ENCODE measurements at regions not wholly inside any gene's neighbourhood (a gene's known extent, or its start where the extent isn't known, plus 50 kb on each side); places are given as distances from the start of the nearest gene placed in this dataset.

DNA sequence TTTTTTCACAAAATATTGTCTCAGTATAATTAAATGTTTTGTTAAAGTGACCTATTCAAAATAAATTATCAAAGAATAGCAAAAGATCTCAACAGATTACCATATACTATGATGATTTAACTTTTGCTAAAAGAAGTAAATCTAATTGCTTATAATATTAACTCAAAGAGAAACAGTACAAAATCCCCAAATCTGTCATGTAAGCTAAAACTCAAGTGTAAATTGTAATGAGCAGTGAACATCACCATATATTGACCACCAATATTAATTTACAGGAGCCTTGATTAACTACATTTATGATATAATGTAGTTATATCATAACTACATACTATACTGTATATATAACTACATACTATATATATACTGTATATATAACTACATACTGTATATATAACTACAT, 174.4 kb downstream of the SLC39A8 start:
- Histone ChIP-seq H3K27ac (no peak overlapping the region), H3K9me3 (ENCODE audit: severe bottlenecking) (no peaks in the 10 kb centered on the region), H3K4me3 (ENCODE audit: low read depth, low read length) (no peak overlapping the region), H3K27me3 (ENCODE audit: insufficient read depth, low read depth, severe bottlenecking) (no peaks in the 10 kb centered on the region), H3K36me3 (no peaks in the 10 kb centered on the region)
- no peak for DNase-seq
- TF ChIP-seq, protein P1, sequence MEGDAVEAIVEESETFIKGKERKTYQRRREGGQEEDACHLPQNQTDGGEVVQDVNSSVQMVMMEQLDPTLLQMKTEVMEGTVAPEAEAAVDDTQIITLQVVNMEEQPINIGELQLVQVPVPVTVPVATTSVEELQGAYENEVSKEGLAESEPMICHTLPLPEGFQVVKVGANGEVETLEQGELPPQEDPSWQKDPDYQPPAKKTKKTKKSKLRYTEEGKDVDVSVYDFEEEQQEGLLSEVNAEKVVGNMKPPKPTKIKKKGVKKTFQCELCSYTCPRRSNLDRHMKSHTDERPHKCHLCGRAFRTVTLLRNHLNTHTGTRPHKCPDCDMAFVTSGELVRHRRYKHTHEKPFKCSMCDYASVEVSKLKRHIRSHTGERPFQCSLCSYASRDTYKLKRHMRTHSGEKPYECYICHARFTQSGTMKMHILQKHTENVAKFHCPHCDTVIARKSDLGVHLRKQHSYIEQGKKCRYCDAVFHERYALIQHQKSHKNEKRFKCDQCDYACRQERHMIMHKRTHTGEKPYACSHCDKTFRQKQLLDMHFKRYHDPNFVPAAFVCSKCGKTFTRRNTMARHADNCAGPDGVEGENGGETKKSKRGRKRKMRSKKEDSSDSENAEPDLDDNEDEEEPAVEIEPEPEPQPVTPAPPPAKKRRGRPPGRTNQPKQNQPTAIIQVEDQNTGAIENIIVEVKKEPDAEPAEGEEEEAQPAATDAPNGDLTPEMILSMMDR (IDR thresholded peaks at IDR 0.05; ENCODE audit: low read depth, low read length): no peak

DNA sequence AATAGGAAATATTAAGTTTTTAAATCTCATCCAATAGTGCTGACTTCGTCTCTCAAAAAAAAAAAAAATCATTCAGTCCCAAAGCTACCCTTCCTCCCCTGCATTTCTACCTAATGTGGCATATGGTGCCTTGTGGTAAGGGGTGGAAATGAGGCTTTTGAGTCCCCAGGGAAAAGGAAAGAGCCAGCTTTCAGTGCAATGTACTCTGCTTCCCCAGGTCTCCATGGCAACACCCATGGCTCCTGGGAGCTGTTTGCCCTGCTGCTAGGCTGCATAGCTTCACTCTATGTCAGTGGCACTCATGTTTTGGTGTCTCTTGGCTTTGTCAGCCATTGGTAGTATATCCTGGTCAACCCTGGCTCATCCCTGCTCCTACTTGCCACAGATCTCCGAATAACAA, 175.9 kb downstream of the SLC39A8 start:
- TF ChIP-seq, protein P1 (IDR thresholded peaks at IDR 0.05; ENCODE audit: low read depth, low read length): no peak
- peak; percentile 44 for DNase-seq
- no peaks in the 10 kb centered on the region for H3K36me3 ChIP-seq

DNA sequence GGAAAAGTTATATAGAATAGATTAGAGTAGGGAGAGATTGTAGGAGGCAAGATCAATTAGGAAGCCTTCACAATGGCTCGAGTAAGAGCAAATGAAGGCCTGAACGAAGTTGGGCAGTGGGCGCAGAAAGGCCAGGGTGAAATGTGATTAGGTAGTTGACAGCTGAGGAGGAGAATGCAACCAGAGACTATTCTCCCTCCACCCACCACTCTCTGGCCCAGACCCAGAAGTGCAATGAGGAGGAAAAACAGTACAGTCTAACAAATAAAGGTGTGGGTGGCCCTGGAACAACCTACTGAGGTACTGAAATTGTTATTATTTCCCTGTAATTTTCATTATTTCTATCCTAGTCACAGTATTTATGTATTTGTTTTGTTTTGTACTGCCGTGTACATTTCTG, 176.7 kb downstream of the SLC39A8 start:
- peak overlapping the region; percentile 32 for H3K27ac ChIP-seq
- no peak overlapping the region for H3K4me3 ChIP-seq (ENCODE audit: low read depth, low read length)
- H3K36me3 ChIP-seq: no peaks in the 10 kb centered on the region
- no peaks in the 10 kb centered on the region for H3K27me3 ChIP-seq (ENCODE audit: insufficient read depth, low read depth, severe bottlenecking)
- no peaks in the 10 kb centered on the region for H3K9me3 ChIP-seq (ENCODE audit: severe bottlenecking)
- TF ChIP-seq, protein P1 (IDR thresholded peaks at IDR 0.05; ENCODE audit: low read depth, low read length): no peak
- DNase-seq: no peak

More for the DNA sequence above, 175.9 kb downstream of the SLC39A8 start:
- no peak overlapping the region for H3K27ac ChIP-seq
- no peak overlapping the region for H3K4me3 ChIP-seq (ENCODE audit: low read depth, low read length)
- no peaks in the 10 kb centered on the region for H3K9me3 ChIP-seq (ENCODE audit: severe bottlenecking)
- no peaks in the 10 kb centered on the region for H3K27me3 ChIP-seq (ENCODE audit: insufficient read depth, low read depth, severe bottlenecking)

DNA sequence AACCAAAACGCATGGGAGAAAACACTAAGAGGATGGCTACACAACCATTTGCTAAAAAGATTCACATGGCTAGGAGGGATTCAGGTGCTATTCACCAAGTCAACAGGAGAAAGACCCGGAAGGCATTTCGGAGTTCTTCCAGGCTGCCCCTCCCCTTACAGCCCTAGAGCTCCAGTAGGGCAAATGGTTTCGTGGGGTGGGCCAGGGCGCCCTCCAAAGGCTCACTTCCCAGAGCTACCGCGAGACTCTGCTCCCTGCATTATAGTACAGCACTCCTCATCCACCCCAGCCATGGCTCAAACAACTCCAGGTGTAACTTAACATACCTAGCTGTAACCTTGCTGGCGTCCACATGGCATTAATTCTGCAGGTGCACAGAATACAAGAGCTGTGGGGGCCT, 179.7 kb downstream of the SLC39A8 start:
- H3K36me3 ChIP-seq: no peaks in the 10 kb centered on the region
- no peaks in the 10 kb centered on the region for H3K27me3 ChIP-seq (ENCODE audit: insufficient read depth, low read depth, severe bottlenecking)
- H3K9me3 ChIP-seq (ENCODE audit: severe bottlenecking): no peaks in the 10 kb centered on the region
- DNase-seq: no peak
- no peak overlapping the region for H3K4me3 ChIP-seq (ENCODE audit: low read depth, low read length)
- H3K27ac ChIP-seq: no peak overlapping the region
- TF ChIP-seq, protein P1 (IDR thresholded peaks at IDR 0.05; ENCODE audit: low read depth, low read length): no peak

DNA sequence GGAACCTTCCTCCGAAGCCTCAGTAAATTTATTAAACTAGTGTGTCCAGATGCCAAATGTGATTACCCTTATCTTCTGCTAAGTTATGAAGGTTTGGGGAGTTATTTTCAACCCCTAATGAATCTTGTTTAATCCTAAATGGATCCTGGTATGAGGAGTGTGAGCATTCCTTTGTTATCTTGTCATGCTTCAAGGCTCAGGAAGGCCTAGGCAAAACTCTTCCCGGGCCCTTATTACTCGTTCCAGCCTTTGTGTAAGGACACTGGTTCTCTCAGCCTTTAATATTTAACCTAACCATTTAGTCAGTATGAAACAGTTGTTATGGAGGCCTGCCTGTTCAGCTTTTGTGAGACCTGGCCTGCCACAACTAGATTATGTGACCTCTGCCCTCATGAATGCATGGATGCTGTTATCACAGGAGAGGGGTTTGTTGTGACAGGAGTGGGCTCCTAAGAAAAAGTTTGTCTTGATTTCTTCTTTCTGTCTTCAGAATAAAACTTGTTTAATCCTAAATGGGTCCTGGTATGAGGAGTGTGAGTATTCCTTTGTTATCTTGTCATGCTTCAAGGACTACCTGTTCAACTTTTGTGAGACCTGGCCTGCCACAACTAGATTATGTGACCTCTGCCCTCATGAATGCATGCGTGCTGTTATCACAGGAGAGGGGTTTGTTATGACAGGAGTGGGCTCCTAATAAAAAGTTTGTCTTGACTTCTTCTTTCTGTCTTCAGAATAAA, 181.7 kb downstream of the SLC39A8 start:
- Histone ChIP-seq H3K36me3 (no peaks in the 10 kb centered on the region), H3K27me3 (ENCODE audit: insufficient read depth, low read depth, severe bottlenecking) (no peaks in the 10 kb centered on the region), H3K27ac (no peak overlapping the region), H3K4me3 (ENCODE audit: low read depth, low read length) (no peak overlapping the region), H3K9me3 (ENCODE audit: severe bottlenecking) (no peaks in the 10 kb centered on the region)
- TF ChIP-seq, protein P1 (IDR thresholded peaks at IDR 0.05; ENCODE audit: low read depth, low read length): no peak
- DNase-seq: no peak

DNA sequence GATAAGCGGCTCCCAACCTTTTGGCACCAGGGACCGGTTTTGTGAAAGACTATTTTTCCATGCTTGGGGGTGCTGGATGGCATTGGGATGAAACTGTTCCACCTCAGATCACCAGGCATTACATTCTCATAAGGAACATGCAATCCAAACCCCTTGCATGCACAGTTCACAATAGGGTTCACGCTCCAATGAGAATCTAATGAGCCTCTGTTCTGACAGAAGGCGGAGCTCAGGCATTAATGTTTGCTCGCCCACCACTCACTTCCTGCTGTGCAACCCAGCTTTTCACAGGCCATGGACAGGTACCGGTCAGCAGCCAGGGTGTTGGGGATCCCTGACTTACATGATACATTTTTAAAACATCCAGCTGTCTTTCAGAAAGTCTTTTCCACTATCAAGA, 187.3 kb downstream of the SLC39A8 start:
- Histone ChIP-seq H3K27me3 (ENCODE audit: insufficient read depth, low read depth, severe bottlenecking) (no peaks in the 10 kb centered on the region), H3K36me3 (no peaks in the 10 kb centered on the region), H3K4me3 (ENCODE audit: low read depth, low read length) (no peak overlapping the region), H3K9me3 (ENCODE audit: severe bottlenecking) (no peaks in the 10 kb centered on the region), H3K27ac (no peak overlapping the region)
- no peak for DNase-seq
- TF ChIP-seq, protein P1 (IDR thresholded peaks at IDR 0.05; ENCODE audit: low read depth, low read length): no peak

Measured in WERI-Rb-1 (cell line).